ENCODE measurements at regions not wholly inside any gene's neighbourhood (a gene's known extent, or its start where the extent isn't known, plus 50 kb on each side); places are given as distances from the start of the nearest gene placed in this dataset.
"Not testable (repeated sequence)": the region's sequence is repeated elsewhere in the genome, so short reads cannot be mapped to it uniquely, and the experiment has no call there.

DNA sequence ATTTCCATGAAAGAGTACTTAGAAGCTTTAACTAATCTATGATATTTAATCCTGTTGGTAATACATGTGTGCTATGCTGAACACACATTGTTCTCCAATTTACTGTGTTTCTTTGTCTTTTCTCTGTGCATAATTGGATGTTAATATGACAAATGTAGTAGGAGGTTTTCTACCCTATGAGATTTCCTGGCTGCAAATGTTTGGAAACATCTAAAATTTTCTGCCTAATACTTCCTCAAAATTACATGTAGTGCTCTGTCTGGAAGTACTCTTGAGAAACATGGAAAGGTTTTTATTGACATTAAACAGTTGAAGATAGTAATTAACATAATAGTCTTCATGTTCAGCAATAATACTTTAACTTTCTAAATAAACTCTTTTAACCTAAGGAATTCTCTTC lies 213.0 kb downstream of the KITLG start:
- DNase-seq (ENCODE audit: low read depth) = no peak
- TF ChIP-seq CTCF (IDR thresholded peaks at IDR 0.05; ENCODE audit: low read depth, low read length) (no peak), MYC (IDR thresholded peaks at IDR 0.05; ENCODE audit: low read depth, low read length) (no peak)
- no peak overlapping the region for H3K4me3 ChIP-seq (ENCODE audit: low read depth, low read length)

DNA sequence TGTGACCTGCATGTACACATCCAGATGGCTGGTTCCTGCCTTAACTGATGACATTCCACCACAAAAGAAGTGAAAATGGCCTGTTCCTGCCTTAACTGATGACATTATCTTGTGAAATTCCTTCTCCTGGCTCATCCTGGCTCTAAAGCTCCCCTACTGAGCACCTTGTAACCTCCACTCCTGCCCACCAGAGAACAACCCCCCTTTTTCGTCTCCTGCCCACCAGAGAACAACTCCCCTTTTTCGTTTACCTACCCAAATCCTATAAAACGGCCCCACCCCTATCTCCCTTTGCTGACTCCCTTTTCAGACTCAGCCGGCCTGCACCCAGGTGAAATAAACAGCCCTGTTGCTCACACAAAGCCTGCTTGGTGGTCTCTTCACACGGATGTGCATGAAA lies 212.2 kb downstream of the KITLG start:
- DNase-seq (ENCODE audit: low read depth); H3K4me3 ChIP-seq (ENCODE audit: low read depth, low read length): not testable (repeated sequence)

DNA sequence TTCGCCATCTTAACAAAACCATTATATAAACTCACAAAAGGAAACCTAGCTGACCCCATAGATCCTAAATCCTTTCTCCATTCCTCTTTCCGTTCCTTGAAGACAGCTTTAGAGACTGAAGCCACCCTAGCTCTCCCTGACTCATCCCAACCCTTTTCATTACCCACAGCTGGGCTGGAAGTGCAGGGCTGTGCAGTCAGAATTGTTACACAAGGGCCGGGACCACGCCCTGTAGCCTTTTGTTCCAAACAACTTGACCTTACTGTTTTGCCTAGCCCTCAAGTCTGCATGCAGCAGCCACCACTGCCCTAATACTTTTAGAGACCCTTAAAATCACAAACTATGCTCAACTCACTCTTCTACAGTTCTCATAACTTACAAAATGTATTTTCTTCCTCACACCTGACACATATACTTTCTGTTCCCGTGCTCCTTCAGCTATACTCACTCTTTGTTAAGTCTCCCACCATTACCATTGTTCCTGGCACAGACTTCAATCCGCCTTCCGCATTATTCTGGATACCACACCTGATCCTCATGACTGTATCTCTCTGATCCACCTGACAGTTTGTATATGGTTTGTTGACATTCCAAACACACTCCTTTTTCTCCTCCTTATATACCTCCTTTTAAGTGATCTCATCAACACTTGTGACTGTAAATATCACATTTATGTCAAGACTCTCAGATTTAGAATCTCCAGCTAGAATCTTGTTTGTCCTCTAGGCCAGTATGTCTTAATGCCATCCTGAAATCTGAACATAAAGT lies 208.7 kb downstream of the KITLG start:
- no peak for DNase-seq (ENCODE audit: low read depth)
- TF ChIP-seq MAX (IDR thresholded peaks at IDR 0.05; ENCODE audit: low read depth, low read length) = no peak
- no peak for TF ChIP-seq POLR2A (IDR thresholded peaks at IDR 0.05; ENCODE audit: extremely low read depth, insufficient read length)
- no peak for TF ChIP-seq CTCF (IDR thresholded peaks at IDR 0.05; ENCODE audit: low read depth, low read length)
- TF ChIP-seq MYC (IDR thresholded peaks at IDR 0.05; ENCODE audit: low read depth, low read length) = no peak
- H3K4me3 ChIP-seq (ENCODE audit: low read depth, low read length) = no peak overlapping the region

DNA sequence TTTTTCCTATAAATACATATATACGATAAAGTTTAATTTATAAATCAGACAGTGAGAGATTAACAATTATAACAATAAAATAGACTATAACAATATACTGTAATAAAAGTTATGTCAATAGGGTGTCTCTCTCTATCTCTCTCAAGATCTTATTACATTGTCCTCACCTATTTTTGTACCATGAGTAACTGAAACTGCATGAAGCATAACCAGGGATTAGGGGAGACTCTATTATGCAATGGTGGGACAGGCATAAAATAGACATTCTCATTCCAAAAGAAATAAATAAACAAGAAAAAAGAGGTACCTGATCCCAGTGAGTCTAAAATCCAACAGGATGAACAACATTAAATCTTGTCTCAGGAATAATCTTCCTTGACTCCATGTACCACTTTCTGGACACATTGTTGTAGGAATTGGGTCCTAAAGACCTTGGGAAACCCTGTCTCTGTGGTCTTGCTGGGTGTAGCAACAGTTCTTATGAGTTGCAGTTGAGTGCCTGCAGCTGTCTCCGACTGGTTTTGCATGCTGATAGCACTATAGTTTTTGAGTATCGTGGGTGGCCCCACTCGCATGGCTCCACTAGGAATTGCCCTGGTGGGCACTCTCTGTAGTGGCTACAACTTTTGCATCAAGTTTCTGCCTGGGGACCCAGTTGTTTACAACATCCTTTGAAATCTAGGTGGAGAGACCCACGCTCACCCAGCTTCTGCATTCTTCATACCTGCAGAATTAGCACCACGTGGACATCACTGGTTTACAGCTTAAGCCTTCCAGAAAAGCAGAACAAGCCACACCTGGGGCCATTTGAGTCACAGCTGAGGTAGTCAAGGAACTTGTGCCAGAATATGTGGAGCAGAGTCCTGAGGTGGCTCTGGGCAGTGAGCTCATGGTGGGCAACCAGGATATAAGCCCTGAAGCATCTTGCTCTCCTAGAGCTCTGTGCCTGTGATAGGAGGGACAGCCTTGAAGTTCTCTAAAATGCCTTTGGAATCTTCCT lies 204.7 kb downstream of the KITLG start:
- TF ChIP-seq MYC (IDR thresholded peaks at IDR 0.05; ENCODE audit: low read depth, low read length) (no peak), POLR2A (IDR thresholded peaks at IDR 0.05; ENCODE audit: extremely low read depth, insufficient read length) (no peak), CTCF (IDR thresholded peaks at IDR 0.05; ENCODE audit: low read depth, low read length) (no peak)
- no peak for DNase-seq (ENCODE audit: low read depth)
- no peak overlapping the region for H3K4me3 ChIP-seq (ENCODE audit: low read depth, low read length)

- no peak for TF ChIP-seq CTCF (IDR thresholded peaks at IDR 0.05; ENCODE audit: low read depth, low read length)
- TF ChIP-seq MYC (IDR thresholded peaks at IDR 0.05; ENCODE audit: low read depth, low read length) = no peak
- no peak for TF ChIP-seq MAX (IDR thresholded peaks at IDR 0.05; ENCODE audit: low read depth, low read length)
- no peak for TF ChIP-seq POLR2A (IDR thresholded peaks at IDR 0.05; ENCODE audit: extremely low read depth, insufficient read length)
- no peak for DNase-seq (ENCODE audit: low read depth)
- no peak overlapping the region for H3K4me3 ChIP-seq (ENCODE audit: low read depth, low read length)
Observed at GRCh38 chr12:88377973-88378372, 202.3 kb downstream of the KITLG start.

GRCh38 chr12:88381466-88381865 lies 198.8 kb downstream of the KITLG start:
- H3K4me3 ChIP-seq (ENCODE audit: low read depth, low read length) = no peak overlapping the region
- DNase-seq (ENCODE audit: low read depth) = no peak
- no peak for TF ChIP-seq CTCF (IDR thresholded peaks at IDR 0.05; ENCODE audit: low read depth, low read length)
- TF ChIP-seq MYC (IDR thresholded peaks at IDR 0.05; ENCODE audit: low read depth, low read length) = no peak
- TF ChIP-seq POLR2A (IDR thresholded peaks at IDR 0.05; ENCODE audit: extremely low read depth, insufficient read length) = no peak
- TF ChIP-seq MAX (IDR thresholded peaks at IDR 0.05; ENCODE audit: low read depth, low read length) = no peak
